HG02938 (cell line): ENCODE measurements at regions not wholly inside any gene's neighbourhood (a gene's known extent, or its start where the extent isn't known, plus 50 kb on each side); places are given as distances from the start of the nearest gene placed in this dataset.
"Not testable (repeated sequence)": the region's sequence is repeated elsewhere in the genome, so short reads cannot be mapped to it uniquely, and the experiment has no call there.

Experiments used
- ATAC-seq: cut with Tn5 transposase; IDR thresholded peaks from one replicate; pipeline ENCODE4 v1.9.1; 2021; ENCODE audit warnings: mild to moderate bottlenecking, moderate library complexity; ENCODE audit not compliant: unreplicated experiment

- ATAC-seq: no peak
These were observed 1865.3 kb upstream of the ACO1 start for GRCh38 chr9:30519166-30519565.

DNA sequence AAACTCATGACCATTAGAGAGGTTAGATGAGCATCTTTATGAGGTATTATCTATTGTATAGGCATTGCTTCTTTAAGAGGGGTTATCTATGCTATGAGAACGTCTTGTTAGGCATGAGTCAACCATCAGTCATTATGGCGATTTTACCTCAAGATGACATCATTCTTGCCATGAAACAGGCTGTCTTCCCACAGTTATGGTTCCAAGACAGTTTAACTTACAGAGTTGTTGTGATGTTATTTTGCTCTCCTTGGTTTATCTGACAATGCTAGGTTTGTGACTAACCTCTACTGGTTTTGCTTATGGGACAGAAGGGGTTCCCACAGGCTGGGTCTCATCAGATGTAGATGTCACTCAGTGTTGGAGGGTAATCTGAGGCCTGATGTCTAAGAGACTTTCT lies 1864.7 kb upstream of the ACO1 start:
- no peak for ATAC-seq

DNA sequence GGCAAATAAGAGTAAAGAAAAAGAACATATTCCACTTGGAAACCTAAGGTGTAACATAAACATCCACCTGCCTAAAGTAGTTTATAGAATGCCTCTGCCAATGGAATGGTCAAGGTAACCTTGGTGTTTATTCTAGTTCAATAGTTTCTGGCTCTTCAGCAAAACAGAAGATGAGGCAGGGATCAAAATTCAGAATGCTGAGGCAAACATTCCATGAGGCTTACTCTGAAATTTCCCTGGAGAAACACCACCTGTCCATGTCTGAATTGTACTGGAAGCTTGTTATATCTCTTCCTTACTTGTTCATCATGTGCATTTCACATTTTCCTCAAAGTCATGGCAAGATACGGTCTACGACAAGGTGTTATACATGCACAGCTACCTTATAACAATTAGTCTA lies 1862.4 kb upstream of the ACO1 start:
- ATAC-seq: no peak

DNA sequence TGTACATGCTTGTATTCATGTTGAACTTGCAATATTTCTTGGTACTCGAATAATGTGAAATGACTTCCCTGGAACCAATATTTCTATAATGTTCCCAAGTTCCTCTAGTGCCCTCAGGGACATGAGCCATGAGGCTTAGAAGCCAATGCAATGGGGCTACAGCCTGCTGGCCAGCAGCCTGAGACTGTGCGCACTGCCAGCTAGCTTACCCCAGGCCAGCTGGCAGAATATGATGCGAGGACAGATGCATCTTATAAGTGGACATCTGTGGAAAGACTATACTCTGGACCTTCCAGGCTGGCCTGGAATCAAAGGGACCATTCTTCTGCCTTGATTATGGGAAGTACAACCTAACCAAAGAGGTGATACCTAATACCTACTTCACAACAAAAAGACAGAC lies 1862.0 kb upstream of the ACO1 start:
- no peak for ATAC-seq

DNA sequence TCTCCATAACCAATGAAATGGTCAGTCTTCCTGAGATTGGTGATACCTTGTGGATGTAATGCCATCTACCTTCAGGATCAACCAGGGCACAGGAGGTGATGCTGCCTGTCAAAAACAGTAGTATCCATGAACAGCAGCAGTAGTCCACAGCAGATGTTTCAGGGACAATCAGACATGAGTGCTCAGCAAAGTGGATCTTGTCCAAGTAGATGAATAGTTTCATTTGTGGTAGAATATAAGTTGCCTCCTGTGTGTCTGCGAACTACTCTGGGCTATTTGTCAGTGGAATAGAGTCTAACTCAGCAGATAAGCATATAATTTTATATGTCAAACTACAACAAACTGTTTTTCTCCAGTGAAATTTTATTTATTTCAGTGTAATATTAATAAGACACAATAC lies 1860.1 kb upstream of the ACO1 start:
- ATAC-seq: no peak

DNA sequence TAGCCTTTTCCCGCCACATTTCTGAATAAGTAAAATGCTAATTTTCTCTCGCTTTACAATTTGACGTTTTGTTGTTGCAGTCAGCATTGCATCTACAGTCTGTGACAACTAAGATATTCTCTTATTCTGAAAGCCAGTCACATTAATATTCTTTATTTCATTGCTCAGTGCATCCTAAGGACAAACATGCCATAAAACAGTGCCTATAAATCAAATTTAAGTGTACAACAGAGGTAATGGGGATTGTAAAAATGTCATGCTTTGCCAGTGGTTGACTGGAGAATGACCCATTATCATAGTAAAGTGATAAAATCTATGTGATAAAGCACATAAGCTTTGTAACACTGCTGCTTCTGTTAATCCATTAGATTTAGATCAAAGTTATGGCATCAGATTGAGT lies 1850.0 kb upstream of the ACO1 start:
- ATAC-seq: no peak

- no peak for ATAC-seq
These were observed 1849.5 kb upstream of the ACO1 start for GRCh38 chr9:30534896-30535295.

- no peak for ATAC-seq
These were observed 1847.9 kb upstream of the ACO1 start for GRCh38 chr9:30536494-30536893.

DNA sequence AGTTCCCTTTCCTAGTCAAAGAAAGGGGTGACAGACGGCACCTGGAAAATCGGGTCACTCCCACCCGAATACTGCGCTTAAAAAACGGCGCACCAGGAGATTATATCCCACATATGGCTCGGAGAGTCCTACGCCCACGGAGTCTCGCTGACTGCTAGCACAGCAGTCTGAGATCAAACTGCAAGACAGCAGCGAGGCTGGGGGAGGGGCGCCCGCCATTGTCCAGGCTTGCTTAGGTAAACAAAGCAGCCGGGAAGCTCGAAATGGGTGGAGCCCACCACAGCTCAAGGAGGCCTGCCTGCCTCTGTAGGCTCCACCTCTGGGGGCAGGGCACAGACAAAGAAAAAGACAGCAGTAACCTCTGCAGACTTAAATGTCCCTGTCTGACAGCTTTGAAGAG lies 1844.7 kb upstream of the ACO1 start:
- not testable (repeated sequence) for ATAC-seq

GRCh38 chr9:30574355-30575151 lies 1809.9 kb upstream of the ACO1 start:
- no peak for ATAC-seq

GRCh38 chr9:30575218-30575617 lies 1809.2 kb upstream of the ACO1 start:
- ATAC-seq: no peak

- ATAC-seq: no peak
These were observed 1808.8 kb upstream of the ACO1 start for GRCh38 chr9:30575691-30576090.

DNA sequence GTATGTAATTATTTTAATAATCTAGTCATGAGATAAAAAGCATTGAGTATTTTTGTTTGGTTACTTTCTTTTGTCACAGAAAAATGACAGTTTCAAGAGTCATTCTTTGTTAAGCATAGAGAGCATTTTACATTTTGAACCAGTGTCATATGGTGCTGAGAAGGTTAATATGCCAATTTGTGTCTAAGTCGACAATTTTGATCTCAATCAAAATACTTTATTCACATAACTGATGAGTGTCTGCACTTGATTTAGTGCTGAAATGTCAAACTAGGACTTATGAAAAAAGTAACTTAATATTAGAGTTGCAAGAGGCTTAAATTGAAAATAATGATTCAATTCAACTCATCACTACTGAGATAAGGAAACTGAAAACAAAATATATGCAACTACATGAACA lies 1804.6 kb upstream of the ACO1 start:
- no peak for ATAC-seq

GRCh38 chr9:30582240-30582639 lies 1802.2 kb upstream of the ACO1 start:
- ATAC-seq: no peak

DNA sequence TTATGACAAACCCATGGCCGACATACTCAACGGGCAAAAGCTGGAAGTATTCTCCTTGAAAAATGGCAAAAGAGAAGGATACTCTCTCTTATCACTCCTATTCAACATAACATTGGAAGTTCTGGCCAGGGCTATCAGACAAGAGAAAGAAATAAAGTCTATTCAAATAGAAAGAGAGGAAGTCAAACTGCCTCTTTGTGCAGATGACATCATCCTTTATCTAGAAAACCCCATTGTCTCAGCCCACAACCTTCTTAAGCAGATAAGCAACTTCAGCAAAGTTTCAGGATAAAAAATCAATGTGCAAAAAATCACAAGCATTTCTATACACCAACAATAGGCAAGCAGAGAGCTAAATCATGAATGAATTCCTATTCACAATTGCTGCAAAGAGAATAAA lies 1799.9 kb upstream of the ACO1 start:
- ATAC-seq: no peak

- no peak for ATAC-seq
These were observed 1793.0 kb upstream of the ACO1 start for GRCh38 chr9:30591461-30591860.

GRCh38 chr9:30597608-30598007 lies 1786.8 kb upstream of the ACO1 start:
- ATAC-seq: no peak

DNA sequence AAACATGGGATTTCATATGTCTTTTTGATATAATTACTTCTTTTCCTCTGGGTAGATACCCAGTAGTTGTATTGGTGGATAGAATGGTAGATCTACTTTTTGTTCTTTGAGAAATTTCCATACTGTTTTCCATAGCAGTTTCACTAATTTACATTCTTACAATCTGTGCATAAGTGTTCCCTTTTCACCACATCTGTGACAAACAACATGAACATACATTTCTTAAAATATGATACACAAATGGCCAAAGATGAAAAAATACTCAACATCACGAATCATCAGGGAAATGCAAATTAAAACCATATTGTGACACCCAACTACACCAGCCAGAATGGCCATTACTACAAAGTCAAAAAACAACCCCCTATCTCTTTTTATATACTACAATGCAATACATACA lies 1778.5 kb upstream of the ACO1 start:
- no peak for ATAC-seq

- ATAC-seq: no peak
These were observed 1774.7 kb upstream of the ACO1 start for GRCh38 chr9:30609713-30610112.

DNA sequence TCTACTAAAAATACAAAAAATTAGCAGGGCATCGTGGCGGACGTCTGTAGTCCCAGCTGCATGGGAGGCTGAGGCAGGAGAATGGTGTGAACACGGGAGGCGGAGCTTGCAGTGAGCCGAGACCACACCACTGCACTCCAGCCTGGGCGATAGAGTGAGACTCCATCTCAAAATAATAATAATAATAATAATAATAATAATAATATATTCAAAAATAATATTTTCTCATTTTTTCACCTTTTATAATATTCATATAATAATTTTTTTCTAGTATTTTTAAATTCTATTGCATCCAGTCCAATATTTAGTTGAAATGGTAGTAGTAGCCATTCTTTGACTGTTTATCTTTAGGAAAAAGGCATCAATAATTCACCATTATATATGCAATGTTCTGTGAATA lies 1767.7 kb upstream of the ACO1 start:
- not testable (repeated sequence) for ATAC-seq

DNA sequence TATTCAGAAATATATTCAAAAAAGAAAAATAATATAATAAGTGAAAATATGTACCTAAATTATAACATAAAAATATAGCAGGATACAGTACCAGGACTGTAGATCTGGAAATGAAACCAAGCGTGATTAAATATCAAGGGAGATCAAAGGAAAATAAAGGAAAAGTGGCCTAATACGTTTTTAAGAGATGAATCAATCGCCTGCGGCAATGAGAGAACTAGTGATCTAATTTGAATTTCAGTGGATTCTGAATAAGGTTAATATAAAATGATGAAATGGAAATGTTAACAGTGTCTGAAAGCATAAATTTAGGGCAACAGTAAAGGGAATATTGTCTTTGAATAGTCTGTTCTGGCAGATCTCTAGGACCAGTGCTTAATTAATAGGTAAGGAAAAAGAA lies 1761.9 kb upstream of the ACO1 start:
- ATAC-seq: no peak

- ATAC-seq: no peak
These were observed 1755.4 kb upstream of the ACO1 start for GRCh38 chr9:30628915-30629567.

- ATAC-seq: no peak
These were observed 1754.0 kb upstream of the ACO1 start for GRCh38 chr9:30630459-30630858.
